ENCODE measurements at regions not wholly inside any gene's neighbourhood (a gene's known extent, or its start where the extent isn't known, plus 50 kb on each side); places are given as distances from the start of the nearest gene placed in this dataset.

DNA sequence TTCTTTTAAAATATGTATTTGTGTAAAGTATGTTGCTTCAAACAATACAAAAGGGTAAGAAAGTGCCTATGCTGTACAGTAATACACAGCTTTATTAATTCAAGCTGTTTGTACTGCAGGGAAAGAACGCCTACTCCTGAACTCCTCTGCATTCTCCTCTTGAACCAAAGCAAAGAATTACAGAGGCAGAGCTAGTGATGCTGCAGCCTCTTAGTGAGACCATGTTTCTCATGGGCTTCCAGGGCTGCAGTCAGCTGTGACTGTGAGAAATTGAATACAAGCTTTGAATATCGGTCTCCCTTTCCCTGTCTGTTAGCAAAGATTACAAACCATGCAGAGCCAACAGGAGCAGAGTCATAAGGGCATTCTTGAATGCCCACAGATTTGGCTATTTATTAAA lies 248.5 kb downstream of the SLITRK1 start:
- H3K4me3 ChIP-seq (ENCODE audit: control insufficient read depth, low read depth, low read length), result no peak overlapping the region
- DNase-seq (ENCODE audit: low read depth), result no peak
- TF ChIP-seq, protein P1, sequence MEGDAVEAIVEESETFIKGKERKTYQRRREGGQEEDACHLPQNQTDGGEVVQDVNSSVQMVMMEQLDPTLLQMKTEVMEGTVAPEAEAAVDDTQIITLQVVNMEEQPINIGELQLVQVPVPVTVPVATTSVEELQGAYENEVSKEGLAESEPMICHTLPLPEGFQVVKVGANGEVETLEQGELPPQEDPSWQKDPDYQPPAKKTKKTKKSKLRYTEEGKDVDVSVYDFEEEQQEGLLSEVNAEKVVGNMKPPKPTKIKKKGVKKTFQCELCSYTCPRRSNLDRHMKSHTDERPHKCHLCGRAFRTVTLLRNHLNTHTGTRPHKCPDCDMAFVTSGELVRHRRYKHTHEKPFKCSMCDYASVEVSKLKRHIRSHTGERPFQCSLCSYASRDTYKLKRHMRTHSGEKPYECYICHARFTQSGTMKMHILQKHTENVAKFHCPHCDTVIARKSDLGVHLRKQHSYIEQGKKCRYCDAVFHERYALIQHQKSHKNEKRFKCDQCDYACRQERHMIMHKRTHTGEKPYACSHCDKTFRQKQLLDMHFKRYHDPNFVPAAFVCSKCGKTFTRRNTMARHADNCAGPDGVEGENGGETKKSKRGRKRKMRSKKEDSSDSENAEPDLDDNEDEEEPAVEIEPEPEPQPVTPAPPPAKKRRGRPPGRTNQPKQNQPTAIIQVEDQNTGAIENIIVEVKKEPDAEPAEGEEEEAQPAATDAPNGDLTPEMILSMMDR (conservative IDR thresholded peaks at IDR 0.05; ENCODE audit: control insufficient read depth, insufficient read depth, low read depth, low read length), result no peak

GRCh38 chr13:83622422-83622784 lies 259.9 kb downstream of the SLITRK1 start:
- no peak for DNase-seq (ENCODE audit: low read depth)
- TF ChIP-seq, protein P1 (conservative IDR thresholded peaks at IDR 0.05; ENCODE audit: control insufficient read depth, insufficient read depth, low read depth, low read length), result no peak
- no peak overlapping the region for H3K4me3 ChIP-seq (ENCODE audit: control insufficient read depth, low read depth, low read length)

DNA sequence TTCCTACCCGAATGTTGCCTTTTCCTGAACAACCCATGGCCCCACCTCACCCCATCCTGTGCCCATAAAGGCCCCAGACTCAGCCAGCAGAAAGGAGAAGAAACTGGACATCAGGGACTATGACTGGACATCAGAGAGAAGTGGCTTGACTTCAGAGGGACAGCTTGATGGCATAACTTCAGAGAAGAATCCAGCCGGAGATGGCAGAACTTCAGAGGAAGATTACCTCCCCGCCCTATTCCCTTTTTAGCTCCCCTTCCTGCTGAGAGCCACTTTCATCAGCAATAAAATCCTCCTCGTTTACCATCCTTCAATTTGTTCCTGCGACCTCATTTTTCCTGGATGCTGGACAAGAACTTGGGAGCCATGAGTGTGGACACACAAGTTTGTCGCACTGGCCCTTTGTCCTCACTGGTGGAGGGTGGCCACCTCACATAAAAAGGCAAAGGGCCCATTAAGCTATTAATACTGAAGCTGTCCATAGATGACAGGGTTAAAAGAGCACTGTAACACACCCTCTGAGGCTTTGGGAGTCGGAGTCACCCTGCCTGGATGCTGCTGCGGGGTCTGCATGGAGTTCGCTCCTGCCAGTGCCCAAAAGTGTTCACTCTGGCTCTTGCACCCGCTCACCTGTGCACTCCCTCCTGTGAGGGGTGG lies 260.4 kb downstream of the SLITRK1 start:
- H3K4me3 ChIP-seq (ENCODE audit: control insufficient read depth, low read depth, low read length), result no peak overlapping the region
- TF ChIP-seq, protein P1 (conservative IDR thresholded peaks at IDR 0.05; ENCODE audit: control insufficient read depth, insufficient read depth, low read depth, low read length), result no peak
- DNase-seq (ENCODE audit: low read depth), result no peak

- DNase-seq (ENCODE audit: low read depth), result peak; percentile 81
- TF ChIP-seq, protein P1 (conservative IDR thresholded peaks at IDR 0.05; ENCODE audit: control insufficient read depth, insufficient read depth, low read depth, low read length), result no peak
- no peak overlapping the region for H3K4me3 ChIP-seq (ENCODE audit: control insufficient read depth, low read depth, low read length)
Observed at GRCh38 chr13:83620530-83621220, 261.6 kb downstream of the SLITRK1 start.

GRCh38 chr13:83618966-83619365 lies 263.3 kb downstream of the SLITRK1 start:
- TF ChIP-seq, protein P1 (conservative IDR thresholded peaks at IDR 0.05; ENCODE audit: control insufficient read depth, insufficient read depth, low read depth, low read length), result no peak
- no peak overlapping the region for H3K4me3 ChIP-seq (ENCODE audit: control insufficient read depth, low read depth, low read length)
- DNase-seq (ENCODE audit: low read depth), result peak; percentile 67

GRCh38 chr13:83613524-83613923 lies 268.8 kb downstream of the SLITRK1 start:
- TF ChIP-seq, protein P1 (conservative IDR thresholded peaks at IDR 0.05; ENCODE audit: control insufficient read depth, insufficient read depth, low read depth, low read length), result no peak

More at GRCh38 chr13:83613524-83613923, 268.8 kb downstream of the SLITRK1 start:
- no peak for DNase-seq (ENCODE audit: low read depth)
- H3K4me3 ChIP-seq (ENCODE audit: control insufficient read depth, low read depth, low read length), result no peak overlapping the region

Measured in fibroblast of mammary gland (primary cell).